ENCODE measurements at regions not wholly inside any gene's neighbourhood (a gene's known extent, or its start where the extent isn't known, plus 50 kb on each side); places are given as distances from the start of the nearest gene placed in this dataset.

DNA sequence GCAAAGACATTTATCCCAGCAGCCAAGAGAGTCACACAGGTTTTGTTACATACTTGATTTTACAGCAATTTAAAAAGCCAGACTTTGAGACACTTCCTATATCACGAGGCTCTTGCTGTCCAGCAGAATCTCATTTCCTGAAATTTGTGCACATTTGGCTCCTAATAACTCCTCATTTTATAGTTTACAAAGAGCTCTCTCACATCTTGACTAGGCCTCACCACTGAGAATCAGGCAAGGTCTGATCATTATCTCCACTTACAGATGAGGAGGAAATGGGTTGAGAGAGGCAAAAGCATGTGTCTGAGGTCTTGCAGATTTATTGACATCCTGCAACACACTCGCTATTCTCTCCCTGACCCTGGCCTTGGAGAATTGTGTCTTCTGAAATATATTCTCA lies 426.8 kb downstream of the MAFB start:
- no peak overlapping the region for H3K4me3 ChIP-seq (ENCODE audit: low read length)

DNA sequence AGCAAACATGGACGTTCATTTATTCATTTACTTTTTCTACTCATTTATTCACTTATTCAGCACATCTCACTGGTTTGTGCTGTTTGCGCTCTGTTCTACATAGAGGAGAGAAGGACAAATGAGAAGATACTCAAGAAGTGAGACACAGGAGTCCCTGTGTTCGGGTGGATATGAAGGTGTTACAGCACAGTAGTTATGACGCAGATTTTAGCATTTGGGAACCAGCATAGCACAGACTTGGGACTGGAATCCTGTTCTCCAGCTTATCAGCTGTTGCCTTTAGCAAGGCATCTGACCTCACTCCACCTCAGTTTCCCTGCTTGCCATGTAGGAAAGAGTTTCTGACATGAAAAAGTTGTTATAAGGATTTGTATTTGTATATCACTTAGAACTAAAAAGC lies 430.1 kb downstream of the MAFB start:
- Histone ChIP-seq H3K9ac (ENCODE audit: low read length) (no peak overlapping the region), H3K27ac (ENCODE audit: low read length) (no peak overlapping the region), H3K79me2 (ENCODE audit: low read length) (no peaks in the 10 kb centered on the region), H2AFZ (ENCODE audit: low read depth, low read length) (no peak overlapping the region), H4K20me1 (ENCODE audit: insufficient read depth, low read length) (no peaks in the 10 kb centered on the region), H3K4me3 (ENCODE audit: low read length) (no peak overlapping the region), H3K4me1 (ENCODE audit: low read length) (no peaks in the 10 kb centered on the region), H3K9me3 (ENCODE audit: insufficient read depth, low read length) (no peaks in the 10 kb centered on the region), H3K27me3 (ENCODE audit: low read depth, low read length) (peaks cover 30% of the 10 kb centered on the region), H3K4me2 (ENCODE audit: low read length) (no peak overlapping the region), H3K36me3 (replicated peaks; ENCODE audit: low read depth, low read length) (no peaks in the 10 kb centered on the region)
- no peak for TF ChIP-seq EZH2phosphoT487 (IDR thresholded peaks at IDR 0.05; ENCODE audit: low read depth)
- TF ChIP-seq, protein P1, sequence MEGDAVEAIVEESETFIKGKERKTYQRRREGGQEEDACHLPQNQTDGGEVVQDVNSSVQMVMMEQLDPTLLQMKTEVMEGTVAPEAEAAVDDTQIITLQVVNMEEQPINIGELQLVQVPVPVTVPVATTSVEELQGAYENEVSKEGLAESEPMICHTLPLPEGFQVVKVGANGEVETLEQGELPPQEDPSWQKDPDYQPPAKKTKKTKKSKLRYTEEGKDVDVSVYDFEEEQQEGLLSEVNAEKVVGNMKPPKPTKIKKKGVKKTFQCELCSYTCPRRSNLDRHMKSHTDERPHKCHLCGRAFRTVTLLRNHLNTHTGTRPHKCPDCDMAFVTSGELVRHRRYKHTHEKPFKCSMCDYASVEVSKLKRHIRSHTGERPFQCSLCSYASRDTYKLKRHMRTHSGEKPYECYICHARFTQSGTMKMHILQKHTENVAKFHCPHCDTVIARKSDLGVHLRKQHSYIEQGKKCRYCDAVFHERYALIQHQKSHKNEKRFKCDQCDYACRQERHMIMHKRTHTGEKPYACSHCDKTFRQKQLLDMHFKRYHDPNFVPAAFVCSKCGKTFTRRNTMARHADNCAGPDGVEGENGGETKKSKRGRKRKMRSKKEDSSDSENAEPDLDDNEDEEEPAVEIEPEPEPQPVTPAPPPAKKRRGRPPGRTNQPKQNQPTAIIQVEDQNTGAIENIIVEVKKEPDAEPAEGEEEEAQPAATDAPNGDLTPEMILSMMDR (IDR thresholded peaks at IDR 0.05; ENCODE audit: low read depth, low read length) = no peak

More for the DNA sequence above, 426.8 kb downstream of the MAFB start:
- Histone ChIP-seq H3K4me2 (ENCODE audit: low read length) (no peak overlapping the region), H3K27ac (ENCODE audit: low read length) (no peak overlapping the region), H3K36me3 (replicated peaks; ENCODE audit: low read depth, low read length) (no peaks in the 10 kb centered on the region), H3K4me1 (ENCODE audit: low read length) (no peaks in the 10 kb centered on the region), H3K79me2 (ENCODE audit: low read length) (no peaks in the 10 kb centered on the region), H3K9me3 (ENCODE audit: insufficient read depth, low read length) (no peaks in the 10 kb centered on the region), H3K9ac (ENCODE audit: low read length) (no peak overlapping the region), H2AFZ (ENCODE audit: low read depth, low read length) (peak overlapping the region; percentile 22; the same call in 1 of the 2 replicates), H3K27me3 (ENCODE audit: low read depth, low read length) (peaks cover 18% of the 10 kb centered on the region; the same call in 1 of the 2 replicates), H4K20me1 (ENCODE audit: insufficient read depth, low read length) (no peaks in the 10 kb centered on the region)
- no peak for TF ChIP-seq EZH2phosphoT487 (IDR thresholded peaks at IDR 0.05; ENCODE audit: low read depth)
- TF ChIP-seq, protein P1 (IDR thresholded peaks at IDR 0.05; ENCODE audit: low read depth, low read length) = no peak

DNA sequence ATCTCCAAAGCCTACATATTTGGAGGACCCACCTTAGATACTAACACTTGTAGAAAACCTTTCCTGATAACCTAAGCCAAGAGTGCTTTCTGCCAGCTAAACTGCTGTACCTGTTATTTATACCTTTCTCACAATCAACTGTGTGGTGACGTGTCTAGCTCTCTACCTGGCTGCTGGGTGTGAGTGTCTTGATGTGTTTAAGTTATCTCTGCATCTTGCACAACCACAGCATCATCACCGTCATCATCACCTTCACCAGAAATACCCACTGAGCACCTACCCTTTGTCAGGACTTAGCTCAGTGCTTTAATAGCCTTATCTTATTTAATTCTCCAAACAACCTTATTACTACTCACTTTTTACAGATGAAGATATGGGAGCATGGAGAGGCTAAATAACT lies 431.3 kb downstream of the MAFB start:
- Histone ChIP-seq H3K4me1 (ENCODE audit: low read length) (no peaks in the 10 kb centered on the region), H3K4me3 (ENCODE audit: low read length) (no peak overlapping the region), H3K4me2 (ENCODE audit: low read length) (no peak overlapping the region), H3K9ac (ENCODE audit: low read length) (no peak overlapping the region), H3K9me3 (ENCODE audit: insufficient read depth, low read length) (no peaks in the 10 kb centered on the region), H3K27ac (ENCODE audit: low read length) (no peak overlapping the region), H3K36me3 (replicated peaks; ENCODE audit: low read depth, low read length) (no peaks in the 10 kb centered on the region), H4K20me1 (ENCODE audit: insufficient read depth, low read length) (no peaks in the 10 kb centered on the region), H3K79me2 (ENCODE audit: low read length) (no peaks in the 10 kb centered on the region), H3K27me3 (ENCODE audit: low read depth, low read length) (peaks cover 30% of the 10 kb centered on the region), H2AFZ (ENCODE audit: low read depth, low read length) (no peak overlapping the region)
- no peak for TF ChIP-seq EZH2phosphoT487 (IDR thresholded peaks at IDR 0.05; ENCODE audit: low read depth)
- TF ChIP-seq, protein P1 (IDR thresholded peaks at IDR 0.05; ENCODE audit: low read depth, low read length) = no peak

DNA sequence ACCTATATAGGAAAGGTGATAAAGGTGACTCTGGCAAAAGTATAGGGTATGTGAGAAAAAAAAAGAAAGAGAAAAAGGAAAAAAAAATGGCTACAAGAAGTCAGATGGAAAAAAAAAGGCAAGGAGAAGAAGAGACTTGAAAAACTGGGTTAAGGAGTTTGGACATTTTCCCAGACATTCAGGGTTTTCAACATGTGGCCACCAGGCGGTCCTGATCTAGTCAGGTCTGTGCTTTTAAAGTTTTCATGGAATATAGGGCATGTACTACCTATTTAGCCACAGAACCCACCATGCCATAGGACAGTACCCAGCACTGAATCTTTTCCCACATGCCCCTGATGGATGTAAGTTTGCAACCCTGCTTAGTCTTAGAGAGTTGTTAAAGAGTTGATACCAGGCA lies 433.7 kb downstream of the MAFB start:
- H3K27ac ChIP-seq (ENCODE audit: low read length) = no peak overlapping the region
- H3K79me2 ChIP-seq (ENCODE audit: low read length) = no peaks in the 10 kb centered on the region
- no peaks in the 10 kb centered on the region for H3K9me3 ChIP-seq (ENCODE audit: insufficient read depth, low read length)
- H2AFZ ChIP-seq (ENCODE audit: low read depth, low read length) = no peak overlapping the region
- H4K20me1 ChIP-seq (ENCODE audit: insufficient read depth, low read length) = no peaks in the 10 kb centered on the region
- H3K9ac ChIP-seq (ENCODE audit: low read length) = no peak overlapping the region
- TF ChIP-seq, protein P1 (IDR thresholded peaks at IDR 0.05; ENCODE audit: low read depth, low read length) = no peak
- no peak for TF ChIP-seq EZH2phosphoT487 (IDR thresholded peaks at IDR 0.05; ENCODE audit: low read depth)
- H3K4me3 ChIP-seq (ENCODE audit: low read length) = no peak overlapping the region
- no peak overlapping the region for H3K4me2 ChIP-seq (ENCODE audit: low read length)
- peaks cover 30% of the 10 kb centered on the region for H3K27me3 ChIP-seq (ENCODE audit: low read depth, low read length)
- no peaks in the 10 kb centered on the region for H3K36me3 ChIP-seq (replicated peaks; ENCODE audit: low read depth, low read length)
- H3K4me1 ChIP-seq (ENCODE audit: low read length) = no peaks in the 10 kb centered on the region
